Endothelial cell of umbilical vein (primary cell): ENCODE measurements at regions not wholly inside any gene's neighbourhood (a gene's known extent, or its start where the extent isn't known, plus 50 kb on each side); places are given as distances from the start of the nearest gene placed in this dataset.

Source experiments
- BruUV-seq: library from RNA; stranded (reverse); fragments of 400-500 nt; replicated peaks from 2 replicates; lab custom pipeline; 2021; lab: Mats Ljungman, UMichigan
- CTCF ChIA-PET: fragments of 300-600, 350-600 bp; sonication (Branson Sonifier 250); formaldehyde crosslinking; loops from one replicate; lab custom pipeline; 2021; ENCODE audit warnings: antibody characterized with exemption, inconsistent platforms; lab: Charles Lee
- POLR2A ChIA-PET: fragments of 300-600, 350-600 bp; sonication (Branson Sonifier 250); formaldehyde crosslinking; loops from one replicate; lab custom pipeline; 2021; ENCODE audit warnings: antibody characterized with exemption, inconsistent platforms; lab: Charles Lee
- DNase-seq: peaks from one replicate; pipeline ENCODE4 v3.0.0-alpha.2; 2011; ENCODE audit warnings: low read depth, low spot score
- FAIRE-seq: peaks from 2 replicates; lab custom pipeline; 2011; peaks lifted over from hg19 to GRCh38; lab: Jason Lieb, UNC
- H2AFZ ChIP-seq: 2 replicates; pipeline ENCODE4 v1.6.0; 2012; ENCODE audit warnings: low read depth, low read length, control low read depth, inconsistent platforms
- H3K27ac ChIP-seq: 2 replicates; pipeline ENCODE4 v1.5.1; 2011; ENCODE audit warnings: low read depth, mild to moderate bottlenecking, control low read depth, low read length, moderate library complexity; ENCODE audit not compliant: insufficient read depth
- H3K27me3 ChIP-seq, 2 experiments: 2 replicates each; pipeline versions ENCODE4 v1.6.0 to v1.6.1; 2011; ENCODE audit warnings: low read length in 2 of 2, mixed read lengths in 1 of 2; ENCODE audit not compliant: control insufficient read depth in 2 of 2, insufficient read depth in 2 of 2
- H3K36me3 ChIP-seq, 2 experiments: 2 replicates in 1 of 2; 3 replicates in 1 of 2; pipeline ENCODE4 v1.5.1; 2011; ENCODE audit warnings: low read length in 2 of 2, mild to moderate bottlenecking in 1 of 2, moderate library complexity in 1 of 2; ENCODE audit not compliant: control insufficient read depth in 2 of 2, insufficient read depth in 2 of 2; ENCODE audit errors: extremely low read depth in 1 of 2
- H3K4me1 ChIP-seq: 3 replicates; pipeline ENCODE4 v1.5.1; 2011; ENCODE audit warnings: mild to moderate bottlenecking, low read length; ENCODE audit not compliant: control insufficient read depth, insufficient read depth; ENCODE audit errors: extremely low read depth
- H3K4me2 ChIP-seq: 2 replicates; pipeline ENCODE4 v1.6.1; 2011; ENCODE audit warnings: low read length, control low read depth, mixed read lengths; ENCODE audit not compliant: insufficient read depth
- H3K4me3 ChIP-seq, 3 experiments: fragments of 200-600 bp in 1 of 3; sonication (generic), shearing (Covaris generic) in 1 of 3; replicated peaks in 1 of 3; 2 replicates each; pipeline ENCODE4 v1.5.1; 2011 to 2016; ENCODE audit warnings: control low read depth in 3 of 3, low read length in 3 of 3, mild to moderate bottlenecking in 2 of 3, inconsistent platforms in 1 of 3, low read depth in 1 of 3, moderate library complexity in 1 of 3; ENCODE audit not compliant: insufficient read depth in 1 of 3
- H3K79me2 ChIP-seq: 2 replicates; pipeline ENCODE4 v1.6.0; 2012; ENCODE audit warnings: low read length, inconsistent platforms; ENCODE audit not compliant: control insufficient read depth, insufficient read depth
- H3K9ac ChIP-seq: replicated peaks from 2 replicates; pipeline ENCODE3; 2011; ENCODE audit warnings: low read length, control low read depth; ENCODE audit not compliant: insufficient read depth; ENCODE audit errors: extremely low read depth
- H3K9me1 ChIP-seq: replicated peaks from 3 replicates; pipeline ENCODE4 v1.6.0; 2011; ENCODE audit warnings: mild to moderate bottlenecking, low read length; ENCODE audit not compliant: control insufficient read depth, insufficient read depth; ENCODE audit errors: extremely low read depth
- H3K9me3 ChIP-seq: replicated peaks from 2 replicates; pipeline ENCODE4 v1.5.1; 2012; ENCODE audit warnings: low read length, inconsistent platforms; ENCODE audit not compliant: control insufficient read depth, insufficient read depth
- H4K20me1 ChIP-seq: replicated peaks from 2 replicates; pipeline ENCODE3; 2011; ENCODE audit warnings: mild to moderate bottlenecking, low read length; ENCODE audit not compliant: control insufficient read depth, insufficient read depth; ENCODE audit errors: extremely low read depth
- CTCF ChIP-seq, 2 donors: IDR thresholded peaks; 1 replicate in 1 of 2; 2 replicates in 1 of 2; pipeline ENCODE4 v1.5.1; 2011; ENCODE audit warnings: low read length in 2 of 2, mild to moderate bottlenecking in 2 of 2, moderate library complexity in 2 of 2, control low read depth in 1 of 2, inconsistent platforms in 1 of 2, low read depth in 1 of 2; ENCODE audit not compliant: insufficient read depth in 1 of 2; ENCODE audit errors: extremely low read depth in 1 of 2
- EZH2 ChIP-seq: IDR thresholded peaks from 2 replicates; pipeline ENCODE4 v1.6.1; 2012; ENCODE audit warnings: borderline replicate concordance, low read depth, mild to moderate bottlenecking, moderate library complexity, low read length, inconsistent platforms; ENCODE audit not compliant: severe bottlenecking
- FOS ChIP-seq: IDR thresholded peaks from 2 replicates; pipeline ENCODE4 v1.6.1; 2011; ENCODE audit warnings: mild to moderate bottlenecking, low read length, moderate library complexity, borderline replicate concordance; ENCODE audit not compliant: insufficient read depth
- GATA2 ChIP-seq: IDR thresholded peaks from 2 replicates; pipeline ENCODE4 v1.7.0; 2011; ENCODE audit warnings: low read depth, mild to moderate bottlenecking, moderate library complexity, mixed read lengths, low read length; ENCODE audit not compliant: insufficient read length, insufficient read depth
- JUN ChIP-seq: IDR thresholded peaks from 2 replicates; pipeline ENCODE4 v1.6.1; 2011; ENCODE audit warnings: borderline replicate concordance, low read depth; ENCODE audit not compliant: insufficient read length, insufficient read depth
- MYC ChIP-seq: IDR thresholded peaks from one replicate; pipeline ENCODE4 v1.6.1; 2011; ENCODE audit warnings: mild to moderate bottlenecking, low read depth, low read length
- POLR2A ChIP-seq: IDR thresholded peaks from 2 replicates; pipeline ENCODE4 v1.6.1; 2012; ENCODE audit warnings: low read depth, mild to moderate bottlenecking, control low read depth, low read length
- POLR2AphosphoS5 ChIP-seq: IDR thresholded peaks from 2 replicates; pipeline ENCODE4 v1.6.1; 2012; ENCODE audit warnings: low read depth, mild to moderate bottlenecking, control low read depth, low read length, moderate library complexity; ENCODE audit not compliant: insufficient read depth
- dilution Hi-C: fragments of 300-500 bp; cut with MboI; formaldehyde crosslinking; loops from one replicate; pipeline ENCODE4 v1.15.0; 2019; ENCODE audit warnings: low sequenced_read_pairs; ENCODE audit not compliant: extremely low pct_ligation_motif_present
- intact Hi-C: fragments of 100-400 bp; cut with micrococcal nuclease; formaldehyde crosslinking; loops from one replicate; pipeline ENCODE4 v1.10.0; 2022
- TF ChIP-seq, protein P1 (sequence below): IDR thresholded peaks from 2 replicates; pipeline ENCODE4 v1.6.1; 2011; ENCODE audit not compliant: insufficient read depth, insufficient read length

DNA sequence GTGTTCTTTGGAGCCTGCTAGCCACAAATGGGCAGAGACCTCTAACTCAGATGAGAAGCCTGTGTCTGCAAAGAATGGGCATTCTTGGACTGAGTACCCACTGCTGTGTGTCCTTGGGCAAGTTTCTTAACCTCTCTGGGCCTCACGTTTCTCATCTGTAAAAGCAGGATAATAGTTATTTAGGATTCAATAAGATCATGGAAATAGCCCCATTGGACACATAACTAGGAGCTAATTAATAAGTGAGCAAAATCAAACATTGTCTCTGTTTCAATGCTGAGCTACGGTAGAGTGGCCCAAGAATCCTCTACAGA, 61.2 kb upstream of the WNT7B start:
- no peak for DNase-seq
- TF ChIP-seq, protein P1, sequence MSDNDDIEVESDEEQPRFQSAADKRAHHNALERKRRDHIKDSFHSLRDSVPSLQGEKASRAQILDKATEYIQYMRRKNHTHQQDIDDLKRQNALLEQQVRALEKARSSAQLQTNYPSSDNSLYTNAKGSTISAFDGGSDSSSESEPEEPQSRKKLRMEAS = no peak
- TF ChIP-seq MYC = no peak
- no peak for TF ChIP-seq FOS
- no peak for TF ChIP-seq JUN
- TF ChIP-seq GATA2 = no peak
- no peak for TF ChIP-seq CTCF (IDR thresholded peaks at IDR 0.05; ENCODE audit: extremely low read depth in 1 of 2, insufficient read depth in 1 of 2, low read depth in 1 of 2, low read length in 2 of 2)
- TF ChIP-seq EZH2 = no peak
- TF ChIP-seq POLR2AphosphoS5 = no peak
- no peak for TF ChIP-seq POLR2A
- no peaks in the 10 kb centered on the region for H3K27me3 ChIP-seq
- no peak overlapping the region for H3K4me3 ChIP-seq
- ChIA-PET POLR2A (no interaction called here), CTCF (interaction anchor here (1.3 kb wide), 1 partner anchor 32 kb away, joined by 8 read pairs; no protein-coding TSS in a partner anchor)
- no peaks in the 10 kb centered on the region for H3K79me2 ChIP-seq
- no peak overlapping the region for H3K27ac ChIP-seq
- H3K9ac ChIP-seq = no peak overlapping the region
- no TSS peak for BruUV-seq
- H2AFZ ChIP-seq = no peak overlapping the region
- no peaks in the 10 kb centered on the region for H4K20me1 ChIP-seq
- H3K4me2 ChIP-seq = no peak overlapping the region
- dilution Hi-C loops (no loop called here), intact Hi-C loops (no loop called here)
- H3K9me1 ChIP-seq = no peaks in the 10 kb centered on the region
- H3K4me1 ChIP-seq = peaks cover 20% of the 10 kb centered on the region
- H3K36me3 ChIP-seq = no peaks in the 10 kb centered on the region
- FAIRE-seq = no peak
- H3K9me3 ChIP-seq = no peaks in the 10 kb centered on the region
